Kidney (tissue), 13 donors: ENCODE measurements at regions not wholly inside any gene's neighbourhood (a gene's known extent, or its start where the extent isn't known, plus 50 kb on each side); places are given as distances from the start of the nearest gene placed in this dataset.

ENCODE experiments used
- DNase-seq, 5 donors: peaks; one replicate each; pipeline ENCODE4 v3.0.0-alpha.2; 2013 to 2020
- FAIRE-seq: peaks from 2 replicates; lab custom pipeline; 2012; peaks lifted over from hg19 to GRCh38; lab: Jason Lieb, UNC
- H3K27ac ChIP-seq, 2 donors: one replicate each; pipeline ENCODE4 v1.7.0; 2013; ENCODE audit warnings: low read depth in 2 of 2, low read length in 2 of 2, inconsistent platforms in 1 of 2
- H3K27me3 ChIP-seq: one replicate; pipeline ENCODE4 v1.7.1; 2013; ENCODE audit warnings: low read length, inconsistent platforms; ENCODE audit not compliant: control insufficient read depth, insufficient read depth
- H3K36me3 ChIP-seq, 3 donors: one replicate each; pipeline versions ENCODE4 v1.7.0 to v1.7.1; 2013; ENCODE audit warnings: low read length in 3 of 3, control low read depth in 1 of 3, inconsistent platforms in 1 of 3; ENCODE audit not compliant: insufficient read depth in 3 of 3, control insufficient read depth in 2 of 3
- H3K4me1 ChIP-seq, 3 donors: one replicate each; pipeline versions ENCODE4 v1.7.0 to v1.7.1; 2013; ENCODE audit warnings: low read length in 3 of 3, inconsistent platforms in 1 of 3, low read depth in 1 of 3; ENCODE audit not compliant: control insufficient read depth in 2 of 3, insufficient read depth in 2 of 3
- H3K4me3 ChIP-seq, 3 donors: one replicate each; pipeline versions ENCODE4 v1.7.0 to v1.8.1; 2013; ENCODE audit warnings: low read length in 3 of 3, control low read depth in 1 of 3, inconsistent platforms in 1 of 3
- H3K9ac ChIP-seq, 3 donors: one replicate each; pipeline versions ENCODE4 v1.7.0 to v1.7.1; 2013; ENCODE audit warnings: low read length in 3 of 3, control low read depth in 1 of 3, inconsistent platforms in 1 of 3
- H3K9me3 ChIP-seq, 3 donors: one replicate each; pipeline versions ENCODE4 v1.7.0 to v1.7.1; 2013; ENCODE audit warnings: low read length in 3 of 3, control low read depth in 1 of 3, inconsistent platforms in 1 of 3; ENCODE audit not compliant: control insufficient read depth in 2 of 3, insufficient read depth in 1 of 3
- CTCF ChIP-seq: IDR thresholded peaks from 3 replicates; pipeline ENCODE4 v1.5.1; 2012; ENCODE audit warnings: mild to moderate bottlenecking, moderate library complexity, borderline replicate concordance; ENCODE audit not compliant: insufficient read depth; ENCODE audit errors: extremely low read depth
- intact Hi-C: fragments of 100-400 bp; cut with DNase I; formaldehyde crosslinking; loops from one replicate; pipeline ENCODE4 v1.11.1; 2022
- donor health status: control.
- donor health status: control.
- donor health status: control.
- donor health status: control.
- donor health status: control.
- donor health status: DM: yes; HTN: yes; CAD: no.
- donor health status: Normal renal cell carcinoma (clear cell type).

DNA sequence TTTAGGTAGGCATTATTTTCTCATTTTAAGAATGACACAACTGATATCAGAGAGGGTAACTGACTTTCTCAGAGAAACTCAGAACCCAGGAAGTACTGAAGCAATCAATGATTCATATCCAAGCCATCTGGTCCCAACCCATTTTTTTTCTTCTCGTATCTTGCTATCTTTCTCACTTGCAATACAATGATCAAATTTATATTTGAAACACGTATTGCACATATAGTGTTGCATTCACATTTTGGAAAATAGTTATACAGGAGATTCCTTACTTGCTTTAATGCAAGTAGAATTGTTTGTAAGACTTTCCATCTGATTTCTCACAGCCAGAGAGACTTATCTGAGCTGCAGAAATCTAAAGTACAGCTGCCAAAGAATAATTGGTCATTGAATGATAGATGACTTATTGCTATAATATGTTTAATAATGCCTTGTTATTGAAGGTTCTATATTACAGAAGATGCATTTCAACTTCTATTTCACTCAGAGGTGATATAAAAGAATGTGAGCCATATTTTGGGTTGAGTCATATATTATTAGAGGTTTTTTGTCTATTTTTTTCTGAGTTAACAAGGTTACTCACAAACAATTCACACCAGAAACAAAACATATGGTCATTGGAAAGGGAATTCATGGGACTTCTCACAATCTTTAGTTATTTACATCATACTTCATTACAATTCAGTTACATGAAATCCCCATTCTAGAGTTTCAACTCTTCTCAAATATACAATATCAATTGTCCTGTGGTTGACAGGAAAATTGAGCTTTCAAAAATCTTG is 337.5 kb upstream of the CITED2 start:
- no peak for FAIRE-seq
- Histone ChIP-seq H3K27ac (no peak overlapping the region), H3K9me3 (no peaks in the 10 kb centered on the region), H3K4me1 (peaks cover 0 to 12% (median 3%) of the 10 kb centered on the region in 3 donors), H3K36me3 (no peaks in the 10 kb centered on the region), H3K27me3 (no peaks in the 10 kb centered on the region), H3K9ac (no peak overlapping the region), H3K4me3 (no peak overlapping the region)
- intact Hi-C loops, result no loop called here
- DNase-seq, result no peak
- no peak for TF ChIP-seq CTCF

DNA sequence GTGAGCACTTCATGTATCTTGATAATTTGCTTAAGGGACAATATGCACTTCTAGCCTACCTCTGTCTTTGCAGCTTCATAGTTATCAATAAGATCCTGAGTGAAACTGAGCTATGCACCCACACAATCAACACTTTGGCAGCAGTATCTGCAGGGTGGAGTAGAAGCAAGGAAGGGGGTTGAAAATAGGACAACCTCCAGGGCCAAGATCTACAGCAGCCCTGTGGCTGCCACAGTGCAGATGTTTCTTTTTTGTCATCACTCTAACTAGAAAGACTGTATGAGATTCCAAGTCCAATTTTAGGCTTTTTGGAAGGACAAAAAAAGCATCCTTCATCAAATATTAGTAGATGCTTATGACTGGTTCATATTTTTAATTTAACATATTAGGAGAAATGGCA is 336.1 kb upstream of the CITED2 start:
- no peak overlapping the region for H3K4me3 ChIP-seq
- H3K9ac ChIP-seq, result no peak overlapping the region
- H3K9me3 ChIP-seq, result no peaks in the 10 kb centered on the region
- FAIRE-seq, result no peak
- no peak for TF ChIP-seq CTCF
- no peaks in the 10 kb centered on the region for H3K36me3 ChIP-seq
- H3K27me3 ChIP-seq, result no peaks in the 10 kb centered on the region
- DNase-seq, result no peak
- no peak overlapping the region for H3K27ac ChIP-seq
- H3K4me1 ChIP-seq, result peaks cover 0 to 12% (median 3%) of the 10 kb centered on the region in 3 donors
- intact Hi-C loops, result no loop called here

DNA sequence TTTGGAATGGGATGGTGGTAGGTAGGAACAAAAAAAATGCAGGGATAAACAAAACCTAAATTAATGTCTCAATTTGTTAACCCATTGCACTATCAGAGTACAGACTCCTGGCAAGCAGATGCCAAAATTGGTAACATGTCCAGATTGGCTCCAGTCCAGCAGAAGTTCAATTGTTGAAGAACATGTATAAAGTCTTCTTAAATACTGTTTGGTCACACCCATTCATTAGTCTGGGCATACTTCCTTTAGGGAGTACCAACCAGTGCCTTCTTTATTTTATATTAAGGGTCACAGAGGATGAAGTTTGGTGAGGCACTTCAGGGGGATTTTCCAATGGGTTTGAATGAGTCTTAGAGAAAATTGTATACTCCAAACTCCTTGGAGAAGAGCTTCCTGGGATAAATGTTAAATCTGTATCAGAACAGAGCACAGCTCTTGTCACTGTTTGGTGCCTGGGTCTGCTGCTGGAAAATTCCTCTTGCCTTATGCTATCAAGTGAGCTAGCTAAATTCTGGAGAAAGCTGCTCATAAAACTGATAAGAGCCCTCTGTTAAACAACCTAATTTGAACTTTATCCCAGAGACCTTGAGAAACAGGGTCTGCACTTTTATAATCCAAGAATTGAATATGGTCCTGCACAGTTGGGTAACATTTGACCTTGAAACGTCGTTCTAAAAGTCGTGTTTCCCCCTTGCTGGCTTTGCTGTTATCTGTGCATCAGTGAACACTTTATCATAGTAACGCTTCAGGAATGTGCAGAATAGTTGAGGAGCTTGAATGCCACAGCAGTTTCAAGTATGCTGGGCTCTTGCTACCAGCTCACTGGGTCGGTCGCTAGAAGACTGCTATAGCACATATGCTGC is 334.1 kb upstream of the CITED2 start:
- Histone ChIP-seq H3K36me3 (no peaks in the 10 kb centered on the region), H3K9ac (no peak overlapping the region), H3K4me3 (no peak overlapping the region), H3K27me3 (no peaks in the 10 kb centered on the region), H3K9me3 (peaks cover 0 to 4% (median 0%) of the 10 kb centered on the region in 3 donors), H3K27ac (peak overlapping the region in 1 of 2 donors; percentile 32), H3K4me1 (peaks cover 0 to 12% (median 3%) of the 10 kb centered on the region in 3 donors)
- DNase-seq (peak in 4 of 5 donors; percentile 54 to 88 (median 78)), FAIRE-seq (no peak)
- intact Hi-C loops, result no loop called here
- TF ChIP-seq CTCF, result no peak
